Right hindlimb (tissue), 1 donor: ENCODE measurements at regions not wholly inside any gene's neighbourhood (a gene's known extent, or its start where the extent isn't known, plus 50 kb on each side); places are given as distances from the start of the nearest gene placed in this dataset.

Experiments used
- DNase-seq: peaks from one replicate; pipeline ENCODE4 v3.0.0-alpha.2; 2018

DNA sequence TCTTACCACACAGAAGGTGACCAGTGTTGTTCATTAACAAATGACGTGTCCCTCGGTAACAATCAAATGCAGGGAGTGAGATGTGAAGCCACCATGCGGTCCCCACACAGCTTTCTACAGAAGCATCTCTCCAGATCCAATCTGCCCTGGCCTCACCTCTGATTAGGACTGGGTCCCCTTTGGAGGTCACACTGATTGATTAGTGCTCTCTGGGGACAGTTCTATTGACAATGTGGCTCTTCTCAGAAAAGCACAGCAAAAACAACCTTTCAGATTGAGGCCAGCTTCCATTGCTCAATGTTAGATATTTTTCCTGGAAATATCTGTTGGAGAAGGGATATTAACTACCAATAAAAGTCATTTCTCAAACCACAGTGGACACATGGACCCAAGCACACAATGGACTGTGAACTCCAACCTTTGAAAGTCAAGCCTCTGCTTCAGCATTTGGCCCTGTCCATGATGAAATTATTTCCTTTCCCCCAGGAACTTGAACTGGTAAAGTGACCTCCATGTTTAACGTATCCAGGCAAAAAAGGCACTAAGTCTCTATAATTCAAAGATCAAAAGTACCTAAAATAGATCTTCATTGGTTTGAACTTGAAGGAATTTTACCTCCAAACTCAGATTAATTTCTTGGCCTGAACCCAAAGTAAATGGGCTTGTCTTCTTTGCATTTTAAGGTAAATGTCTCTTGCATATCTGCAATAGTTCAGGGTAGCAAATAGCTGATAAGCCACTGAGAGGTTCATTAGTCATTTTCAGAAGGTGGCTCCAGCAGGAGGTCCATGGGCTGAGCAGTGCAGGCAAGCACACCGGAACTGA is 118.5 kb downstream of the FOXA2 start:
- DNase-seq, result no peak

DNA sequence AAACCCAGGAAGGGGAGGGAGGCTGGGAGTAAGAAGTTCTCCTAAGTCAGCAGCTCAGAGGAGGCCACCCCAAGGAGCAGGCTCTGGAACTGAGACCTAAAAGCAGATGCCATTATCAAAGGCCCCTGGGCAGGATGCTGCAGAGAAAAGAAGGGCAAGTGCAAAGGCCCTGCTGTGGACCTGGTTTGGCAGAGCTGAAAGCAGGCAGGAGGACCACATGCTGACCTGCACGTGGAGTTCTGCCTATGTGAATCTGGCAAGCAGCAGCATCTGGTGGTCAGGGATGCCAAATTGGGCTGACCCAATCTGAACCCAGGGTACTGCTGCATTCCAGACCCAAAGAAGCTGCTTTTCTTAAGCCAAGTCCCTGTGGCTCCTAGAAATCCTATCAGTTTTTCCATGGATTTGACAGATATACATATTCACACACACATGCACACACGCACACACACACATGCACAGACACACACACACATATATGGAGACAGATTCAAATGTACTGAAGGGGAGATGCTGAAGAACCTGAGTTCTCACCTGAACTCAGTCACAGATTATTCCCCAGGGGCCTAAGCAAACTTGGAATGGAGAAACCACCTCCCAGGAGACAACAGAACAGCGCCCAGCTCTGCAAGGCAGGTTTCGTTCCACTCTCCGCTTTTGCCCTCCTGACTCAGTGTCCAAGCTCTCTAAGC is 119.9 kb downstream of the FOXA2 start:
- DNase-seq, result no peak

DNA sequence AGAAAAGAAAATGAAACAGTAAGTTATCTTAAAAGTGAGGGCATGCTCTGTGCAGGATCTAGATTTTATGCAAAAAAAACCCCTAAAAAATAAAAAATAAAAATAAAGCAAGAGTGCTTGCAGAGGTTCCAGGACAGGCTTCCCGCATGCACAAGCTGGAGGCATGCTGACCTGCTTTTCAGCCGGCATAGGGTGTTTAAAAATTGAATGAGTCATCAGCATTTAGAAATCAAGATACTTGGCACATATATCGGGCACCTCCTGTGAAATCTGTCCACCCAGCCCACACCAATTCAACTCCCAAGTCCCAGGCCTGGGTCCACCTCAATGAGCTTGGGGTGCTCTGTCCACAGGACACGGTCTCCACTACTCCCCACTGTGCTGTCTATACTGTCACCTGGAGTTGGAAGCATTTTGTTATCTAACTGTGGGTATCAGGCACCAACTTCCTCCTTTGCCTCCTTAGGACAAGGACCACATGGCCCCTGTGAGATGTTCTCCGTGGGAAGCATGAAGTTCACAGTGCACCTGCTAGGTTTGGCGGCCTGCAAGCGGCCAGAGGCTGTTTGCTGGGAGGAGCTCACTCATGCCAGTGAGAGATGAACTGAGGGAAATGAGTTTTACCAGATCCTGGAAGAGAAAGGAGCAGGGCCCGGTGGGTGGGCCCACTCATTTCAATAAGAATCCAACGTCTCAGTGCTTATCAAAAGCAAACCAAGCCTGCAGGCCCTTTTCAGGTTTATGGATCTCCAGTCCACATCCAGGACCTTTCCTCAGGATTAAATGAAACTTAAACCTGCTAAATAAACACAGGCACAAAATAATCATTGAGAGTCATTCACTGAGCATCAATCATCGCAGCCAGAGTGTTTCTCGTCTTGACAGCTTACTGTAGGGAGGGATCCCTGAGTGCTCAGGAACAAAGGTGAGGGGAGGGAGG is 121.1 kb downstream of the FOXA2 start:
- DNase-seq, result no peak

DNA sequence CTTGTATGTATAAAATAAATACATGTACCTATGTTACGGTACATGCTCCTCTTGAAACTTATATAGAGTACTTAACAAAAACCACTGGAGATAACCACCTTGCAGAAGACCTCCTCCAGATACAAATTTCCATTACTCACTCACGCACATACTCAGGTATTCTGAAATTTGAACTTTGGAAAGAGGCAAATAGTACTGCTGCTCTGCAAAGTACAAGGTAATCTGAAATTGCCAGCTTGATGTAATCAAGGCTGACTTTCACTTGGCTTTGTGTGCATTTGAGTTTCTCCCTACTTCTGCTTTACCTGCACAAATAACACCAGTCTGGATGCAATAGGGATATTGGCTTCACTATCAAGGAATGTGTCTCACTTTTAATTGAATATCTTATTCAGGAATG is 123.6 kb downstream of the FOXA2 start:
- no peak for DNase-seq

DNA sequence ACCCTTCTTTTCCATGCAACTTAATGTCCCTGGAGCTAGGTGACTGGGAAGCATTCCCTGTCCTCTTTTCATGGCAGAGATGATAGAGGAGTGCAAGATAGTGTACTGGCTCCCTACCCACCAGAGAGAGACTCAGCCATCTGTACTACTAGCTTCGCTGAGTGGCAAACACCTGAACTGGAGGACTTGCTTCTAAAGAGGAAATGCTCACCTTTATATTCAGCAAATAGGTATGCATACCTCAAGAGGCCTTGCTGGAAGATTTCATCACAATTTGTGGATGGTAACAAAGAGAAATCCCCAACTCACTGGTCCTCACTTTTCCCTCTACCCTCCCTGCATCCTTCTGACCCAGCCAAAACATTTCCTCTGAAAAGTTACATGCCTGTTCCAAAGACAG is 124.1 kb downstream of the FOXA2 start:
- no peak for DNase-seq

GRCh38 chr20:22459754-22460153 is 124.6 kb downstream of the FOXA2 start:
- DNase-seq, result no peak

GRCh38 chr20:22456109-22456508 is 128.3 kb downstream of the FOXA2 start:
- no peak for DNase-seq

DNA sequence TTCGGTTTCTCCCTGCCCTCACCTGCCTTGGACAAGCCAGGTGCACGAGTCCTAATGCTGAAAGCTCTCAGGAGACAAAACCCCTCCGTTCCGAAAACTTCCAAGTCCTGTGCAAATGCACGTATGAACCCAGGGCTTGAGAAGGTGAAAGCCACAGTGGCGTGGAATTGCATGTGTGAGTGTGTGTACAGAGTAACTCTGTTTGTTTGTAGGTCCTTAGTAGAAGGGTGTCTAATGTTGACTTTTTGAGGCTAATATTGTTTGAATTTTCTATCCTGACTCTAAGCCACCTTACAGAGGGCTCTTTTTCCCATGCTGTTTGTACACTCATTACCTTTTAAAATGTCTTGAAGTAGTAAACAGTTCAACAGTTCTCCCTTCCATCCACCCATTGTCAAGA is 129.1 kb downstream of the FOXA2 start:
- DNase-seq, result no peak

- DNase-seq, result no peak
Measured at GRCh38 chr20:22453244-22454080, 130.9 kb downstream of the FOXA2 start.

- no peak for DNase-seq
Measured at GRCh38 chr20:22452442-22453011, 131.8 kb downstream of the FOXA2 start.

DNA sequence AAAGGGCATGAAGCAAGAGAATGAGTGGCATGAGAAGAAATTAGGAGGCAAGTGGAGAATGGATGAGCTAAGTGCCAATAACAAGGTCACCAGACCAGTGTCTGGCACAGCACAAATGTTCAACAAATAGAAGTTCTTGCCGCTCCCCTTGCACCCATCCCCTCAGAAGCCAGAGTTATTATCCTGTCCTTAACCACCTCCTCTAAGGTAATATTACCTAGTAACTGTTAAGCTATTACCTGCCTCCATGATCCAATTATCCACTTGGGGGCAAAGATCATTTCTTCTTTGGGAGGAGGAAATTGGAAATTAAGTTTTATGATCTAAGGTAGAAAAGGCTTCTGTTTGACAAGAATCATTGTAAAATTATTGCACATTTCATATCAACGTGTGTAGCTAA is 133.8 kb downstream of the FOXA2 start:
- DNase-seq, result no peak

GRCh38 chr20:22449188-22449973 is 135.0 kb downstream of the FOXA2 start:
- no peak for DNase-seq

- no peak for DNase-seq
Measured at GRCh38 chr20:22447447-22447778, 137.0 kb downstream of the FOXA2 start.

- DNase-seq, result no peak
Measured at GRCh38 chr20:22446613-22447446, 137.5 kb downstream of the FOXA2 start.

GRCh38 chr20:22442318-22442717 is 142.1 kb downstream of the FOXA2 start:
- no peak for DNase-seq

DNA sequence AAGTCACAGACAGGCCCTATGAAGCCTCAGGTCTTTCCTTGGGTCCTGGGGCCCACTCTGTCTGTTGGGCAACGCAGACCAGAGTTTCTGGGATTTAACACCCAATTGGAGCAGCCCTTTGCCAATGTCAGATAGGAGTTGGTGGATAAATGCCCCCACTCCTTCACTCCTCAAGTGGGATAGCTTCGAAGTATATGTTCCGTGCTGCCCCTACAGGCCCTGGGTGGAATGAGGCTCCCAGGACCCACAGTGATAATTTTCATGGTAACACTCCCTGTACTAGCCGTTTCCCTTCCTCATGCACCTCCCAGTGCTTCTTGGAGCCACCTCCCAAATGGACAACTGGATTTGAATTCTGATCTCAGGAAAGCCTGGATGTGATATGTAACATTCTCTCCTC is 145.4 kb downstream of the FOXA2 start:
- DNase-seq, result no peak

GRCh38 chr20:22438346-22438745 is 146.0 kb downstream of the FOXA2 start:
- no peak for DNase-seq

GRCh38 chr20:22437354-22437753 is 147.0 kb downstream of the FOXA2 start:
- DNase-seq, result no peak

DNA sequence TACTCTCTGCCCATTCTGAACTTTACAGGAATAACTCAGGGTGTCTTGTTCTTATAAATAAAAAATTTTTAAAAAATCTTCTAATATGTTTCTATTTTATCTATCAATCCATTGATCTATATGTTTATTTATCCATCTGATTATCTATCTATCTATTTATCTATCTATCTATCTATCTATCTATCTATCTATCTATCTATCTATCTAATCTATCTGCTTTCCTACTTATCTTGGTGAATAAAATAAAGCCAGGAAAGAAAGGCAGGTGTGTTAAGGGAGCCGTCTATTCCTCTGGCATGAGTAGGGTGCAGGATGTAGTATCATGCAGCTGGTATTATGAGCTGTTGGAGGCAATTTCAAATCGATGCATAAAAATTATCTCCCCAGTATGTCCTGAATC is 153.0 kb downstream of the FOXA2 start:
- DNase-seq, result no peak

- no peak for DNase-seq
Measured at GRCh38 chr20:22430746-22431168, 153.6 kb downstream of the FOXA2 start.
